ENCODE measurements at regions not wholly inside any gene's neighbourhood (a gene's known extent, or its start where the extent isn't known, plus 50 kb on each side); places are given as distances from the start of the nearest gene placed in this dataset.

DNA sequence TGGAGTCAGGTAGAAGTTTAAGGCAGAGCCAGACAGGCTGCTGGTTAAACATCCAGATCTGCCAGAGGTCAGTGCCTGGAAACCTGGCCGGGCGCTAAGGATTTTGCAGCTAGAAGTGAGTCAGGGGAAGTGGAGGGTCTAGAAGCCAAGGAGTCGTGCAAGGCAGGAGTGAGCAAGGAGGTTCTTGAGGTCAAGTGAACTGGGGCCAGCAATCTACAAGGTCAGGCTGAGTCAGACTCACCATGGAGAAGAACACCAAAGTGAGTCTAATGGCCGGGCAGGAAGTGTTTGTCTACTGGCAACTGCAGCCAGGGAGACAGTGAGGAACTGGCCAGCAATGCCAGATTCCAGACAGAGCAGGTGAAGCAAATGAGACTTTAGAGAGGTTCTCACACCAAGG is 628.2 kb downstream of the ETNK1 start:
- TF ChIP-seq, protein P1, sequence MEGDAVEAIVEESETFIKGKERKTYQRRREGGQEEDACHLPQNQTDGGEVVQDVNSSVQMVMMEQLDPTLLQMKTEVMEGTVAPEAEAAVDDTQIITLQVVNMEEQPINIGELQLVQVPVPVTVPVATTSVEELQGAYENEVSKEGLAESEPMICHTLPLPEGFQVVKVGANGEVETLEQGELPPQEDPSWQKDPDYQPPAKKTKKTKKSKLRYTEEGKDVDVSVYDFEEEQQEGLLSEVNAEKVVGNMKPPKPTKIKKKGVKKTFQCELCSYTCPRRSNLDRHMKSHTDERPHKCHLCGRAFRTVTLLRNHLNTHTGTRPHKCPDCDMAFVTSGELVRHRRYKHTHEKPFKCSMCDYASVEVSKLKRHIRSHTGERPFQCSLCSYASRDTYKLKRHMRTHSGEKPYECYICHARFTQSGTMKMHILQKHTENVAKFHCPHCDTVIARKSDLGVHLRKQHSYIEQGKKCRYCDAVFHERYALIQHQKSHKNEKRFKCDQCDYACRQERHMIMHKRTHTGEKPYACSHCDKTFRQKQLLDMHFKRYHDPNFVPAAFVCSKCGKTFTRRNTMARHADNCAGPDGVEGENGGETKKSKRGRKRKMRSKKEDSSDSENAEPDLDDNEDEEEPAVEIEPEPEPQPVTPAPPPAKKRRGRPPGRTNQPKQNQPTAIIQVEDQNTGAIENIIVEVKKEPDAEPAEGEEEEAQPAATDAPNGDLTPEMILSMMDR (optimal IDR thresholded peaks at IDR 0.05 in 1 of 3, IDR thresholded peaks at IDR 0.05 in 1 of 3, conservative IDR thresholded peaks at IDR 0.05 in 1 of 3; ENCODE audit: extremely low read depth in 1 of 3, insufficient read depth in 2 of 3, low read length in 3 of 3), result no peak
- TF ChIP-seq EZH2 (IDR thresholded peaks at IDR 0.05; ENCODE audit: low read length), result no peak

All from keratinocyte (primary cell).